Adrenal gland (tissue), 5 donors: ENCODE measurements at regions not wholly inside any gene's neighbourhood (a gene's known extent, or its start where the extent isn't known, plus 50 kb on each side); places are given as distances from the start of the nearest gene placed in this dataset.

Experiments used
- CTCF ChIP-seq, 6 experiments: fragments of 450-650 bp in 4 of 6; fragments of 200-600 bp in 2 of 6; sonication (generic) in 1 of 6; IDR thresholded peaks; 1 replicate in 5 of 6; 2 replicates in 1 of 6; pipeline versions ENCODE4 v1.5.1 to v1.8.0; 2016 to 2021; ENCODE audit warnings: antibody characterized with exemption in 6 of 6, mild to moderate bottlenecking in 2 of 6, moderate library complexity in 1 of 6
- POLR2A ChIP-seq, 2 donors: fragments of 450-650 bp; IDR thresholded peaks; one replicate each; pipeline ENCODE4 v1.6.1; 2017; ENCODE audit warnings: antibody characterized with exemption in 2 of 2, mild to moderate bottlenecking in 2 of 2, moderate library complexity in 1 of 2
- donor health status: DM: no; HTN: no; CAD: no.

GRCh38 chr6:44558024-44558831 lies 170.7 kb downstream of the CDC5L start:
- TF ChIP-seq CTCF (IDR thresholded peaks at IDR 0.05), result no peak
- no peak for TF ChIP-seq POLR2A (IDR thresholded peaks at IDR 0.05)
